ENCODE measurements at regions not wholly inside any gene's neighbourhood (a gene's known extent, or its start where the extent isn't known, plus 50 kb on each side); places are given as distances from the start of the nearest gene placed in this dataset.
"Not testable (repeated sequence)": the region's sequence is repeated elsewhere in the genome, so short reads cannot be mapped to it uniquely, and the experiment has no call there.

DNA sequence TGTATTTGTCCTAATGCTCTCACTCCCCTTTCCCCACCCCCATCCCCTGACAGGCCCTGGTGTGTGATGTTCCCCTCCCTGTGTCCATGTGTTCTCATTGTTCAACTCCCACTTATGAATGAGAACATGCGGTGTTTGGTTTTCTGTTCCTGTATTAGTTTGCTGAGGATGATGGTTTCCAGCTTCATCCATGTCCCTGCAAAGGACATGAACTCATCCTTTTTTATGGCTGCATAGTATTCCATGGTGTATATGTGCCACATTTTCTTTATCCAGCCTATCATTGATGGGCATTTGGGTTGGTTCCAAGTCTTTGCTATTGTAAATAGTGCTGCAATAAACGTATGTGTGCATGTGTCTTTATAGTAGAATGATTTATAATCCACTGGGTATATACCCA lies 52.3 kb upstream of the BMP5 start:
- TF ChIP-seq POLR2A (IDR thresholded peaks at IDR 0.05) = not testable (repeated sequence)
- TF ChIP-seq, protein P1, sequence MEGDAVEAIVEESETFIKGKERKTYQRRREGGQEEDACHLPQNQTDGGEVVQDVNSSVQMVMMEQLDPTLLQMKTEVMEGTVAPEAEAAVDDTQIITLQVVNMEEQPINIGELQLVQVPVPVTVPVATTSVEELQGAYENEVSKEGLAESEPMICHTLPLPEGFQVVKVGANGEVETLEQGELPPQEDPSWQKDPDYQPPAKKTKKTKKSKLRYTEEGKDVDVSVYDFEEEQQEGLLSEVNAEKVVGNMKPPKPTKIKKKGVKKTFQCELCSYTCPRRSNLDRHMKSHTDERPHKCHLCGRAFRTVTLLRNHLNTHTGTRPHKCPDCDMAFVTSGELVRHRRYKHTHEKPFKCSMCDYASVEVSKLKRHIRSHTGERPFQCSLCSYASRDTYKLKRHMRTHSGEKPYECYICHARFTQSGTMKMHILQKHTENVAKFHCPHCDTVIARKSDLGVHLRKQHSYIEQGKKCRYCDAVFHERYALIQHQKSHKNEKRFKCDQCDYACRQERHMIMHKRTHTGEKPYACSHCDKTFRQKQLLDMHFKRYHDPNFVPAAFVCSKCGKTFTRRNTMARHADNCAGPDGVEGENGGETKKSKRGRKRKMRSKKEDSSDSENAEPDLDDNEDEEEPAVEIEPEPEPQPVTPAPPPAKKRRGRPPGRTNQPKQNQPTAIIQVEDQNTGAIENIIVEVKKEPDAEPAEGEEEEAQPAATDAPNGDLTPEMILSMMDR (IDR thresholded peaks at IDR 0.05) = not testable (repeated sequence)

Data from Peyer's patch (tissue), 4 donors.